CD8-positive, alpha-beta memory T cell (primary cell): ENCODE measurements at regions not wholly inside any gene's neighbourhood (a gene's known extent, or its start where the extent isn't known, plus 50 kb on each side); places are given as distances from the start of the nearest gene placed in this dataset.

Source experiments
- CTCF ChIA-PET: fragments of 350-600 bp; sonication (Branson Sonifier 250); formaldehyde crosslinking; loops from one replicate; lab custom pipeline; 2021; ENCODE audit warnings: antibody characterized with exemption; lab: Charles Lee
- POLR2A ChIA-PET: fragments of 350-600 bp; sonication (Branson Sonifier 250); formaldehyde crosslinking; loops from one replicate; lab custom pipeline; 2021; ENCODE audit warnings: antibody characterized with exemption; lab: Charles Lee
- DNase-seq, 5 donors: peaks; one replicate each; pipeline versions ENCODE4 v3.0.0 to v3.0.0-alpha.2; 2020 to 2022; ENCODE audit warnings: mixed read lengths in 1 of 5
- H3K27ac ChIP-seq: one replicate; pipeline ENCODE4 v1.7.0; 2013; ENCODE audit warnings: low read depth, mild to moderate bottlenecking, low read length, moderate library complexity
- H3K27me3 ChIP-seq: 2 replicates; pipeline ENCODE4 v1.7.0; 2013; ENCODE audit warnings: low read length, mild to moderate bottlenecking; ENCODE audit not compliant: insufficient read depth, poor library complexity, severe bottlenecking
- H3K36me3 ChIP-seq: 2 replicates; pipeline ENCODE4 v1.7.0; 2013; ENCODE audit warnings: mild to moderate bottlenecking, low read length, moderate library complexity; ENCODE audit not compliant: insufficient read depth
- H3K4me1 ChIP-seq: 2 replicates; pipeline ENCODE4 v1.7.0; 2013; ENCODE audit warnings: mild to moderate bottlenecking, low read length, moderate library complexity; ENCODE audit not compliant: insufficient read depth
- H3K4me3 ChIP-seq: 2 replicates; pipeline ENCODE4 v1.7.0; 2013; ENCODE audit warnings: mild to moderate bottlenecking, low read length
- H3K9me3 ChIP-seq: 2 replicates; pipeline ENCODE4 v1.7.0; 2013; ENCODE audit warnings: mild to moderate bottlenecking, low read length
- H3K27ac Mint-ChIP-seq, 8 donors: one replicate each; pipeline ENCODE4 v1.8.0; 2020 to 2021; ENCODE audit warnings: mixed read lengths in 8 of 8, mild to moderate bottlenecking in 6 of 8, inconsistent platforms in 3 of 8, moderate library complexity in 3 of 8
- H3K27me3 Mint-ChIP-seq, 2 donors: one replicate each; pipeline ENCODE4 v1.8.0; 2020 to 2021; ENCODE audit warnings: mixed read lengths in 2 of 2, mild to moderate bottlenecking in 1 of 2, moderate library complexity in 1 of 2
- H3K36me3 Mint-ChIP-seq, 3 donors: one replicate each; pipeline ENCODE4 v1.8.0; 2020 to 2021; ENCODE audit warnings: mixed read lengths in 3 of 3, inconsistent platforms in 1 of 3, mild to moderate bottlenecking in 1 of 3
- H3K4me1 Mint-ChIP-seq, 3 donors: one replicate each; pipeline ENCODE4 v1.8.0; 2020 to 2021; ENCODE audit warnings: mixed read lengths in 3 of 3, inconsistent platforms in 1 of 3, mild to moderate bottlenecking in 1 of 3
- H3K4me3 Mint-ChIP-seq, 7 donors: one replicate each; pipeline ENCODE4 v1.8.0; 2020 to 2021; ENCODE audit warnings: mixed read lengths in 7 of 7, mild to moderate bottlenecking in 6 of 7, moderate library complexity in 4 of 7, inconsistent platforms in 2 of 7
- H3K9me3 Mint-ChIP-seq, 5 donors: one replicate each; pipeline ENCODE4 v1.8.0; 2020 to 2022; ENCODE audit warnings: mixed read lengths in 5 of 5, mild to moderate bottlenecking in 3 of 5, moderate library complexity in 2 of 5, inconsistent platforms in 1 of 5

DNA sequence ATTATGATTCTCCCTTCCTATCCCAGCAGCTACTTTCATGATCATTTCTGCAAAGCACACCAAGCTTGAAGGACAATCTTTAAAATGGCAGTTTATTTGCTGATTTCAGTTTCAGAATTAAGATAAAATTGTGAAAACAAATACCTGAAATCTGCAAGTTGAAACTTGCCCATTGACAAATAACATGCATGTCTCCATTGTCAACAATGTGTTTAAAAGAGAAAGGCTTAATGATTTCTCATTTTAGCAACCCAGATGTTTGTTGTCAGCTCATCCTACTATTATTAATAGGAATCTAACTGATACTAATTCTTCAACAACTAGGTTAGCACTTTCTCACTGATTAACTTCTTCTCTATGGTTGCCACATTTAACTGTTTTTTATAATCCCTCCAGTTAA, 474.6 kb downstream of the PRKD1 start:
- H3K4me3 Mint-ChIP-seq, result no peak overlapping the region

DNA sequence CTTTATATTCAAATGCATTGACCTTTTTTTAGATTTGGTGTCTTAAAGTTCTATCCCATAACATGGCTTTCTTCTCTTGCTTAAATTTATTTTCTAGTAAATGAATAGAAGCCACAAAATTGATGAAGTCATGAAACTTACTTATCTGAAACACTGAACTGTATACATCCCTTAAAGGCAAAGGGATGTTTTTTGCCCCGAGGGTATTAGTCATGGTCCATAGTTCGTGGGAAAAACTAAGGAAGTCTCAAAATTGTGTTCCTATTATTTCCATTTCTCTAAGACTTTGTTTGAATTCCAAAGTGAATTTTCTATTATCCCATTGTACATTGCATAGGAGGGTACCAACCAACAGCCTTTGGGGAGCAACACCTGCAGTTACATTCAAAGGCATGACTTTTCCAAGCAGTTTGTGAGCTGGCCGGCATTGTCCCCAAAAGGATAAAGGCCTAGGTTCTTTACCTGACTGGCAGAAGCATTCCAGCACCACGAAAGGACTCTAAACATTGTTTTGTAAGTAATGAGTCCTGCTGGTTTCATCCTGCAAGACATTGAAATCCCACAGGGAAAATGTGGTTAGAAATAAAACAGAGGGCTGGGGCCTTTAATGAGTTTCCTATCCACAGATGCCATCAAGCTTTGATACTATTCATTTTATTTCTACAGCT, 473.5 kb downstream of the PRKD1 start:
- ChIA-PET POLR2A (no interaction called here), CTCF (no interaction called here)
- H3K4me3 Mint-ChIP-seq, result no peak overlapping the region
- peaks cover 2 to 17% (median 11%) of the 10 kb centered on the region in 5 donors for H3K9me3 Mint-ChIP-seq
- no peaks in the 10 kb centered on the region for H3K9me3 ChIP-seq
- H3K4me1 ChIP-seq, result no peaks in the 10 kb centered on the region
- H3K27me3 ChIP-seq, result no peaks in the 10 kb centered on the region
- H3K27me3 Mint-ChIP-seq, result peaks cover 0 to 1% of the 10 kb centered on the region in 2 donors
- H3K36me3 Mint-ChIP-seq, result no peaks in the 10 kb centered on the region
- H3K4me3 ChIP-seq, result no peak overlapping the region
- no peaks in the 10 kb centered on the region for H3K4me1 Mint-ChIP-seq
- no peak overlapping the region for H3K27ac ChIP-seq
- H3K36me3 ChIP-seq, result no peaks in the 10 kb centered on the region
- H3K27ac Mint-ChIP-seq, result no peak overlapping the region
- DNase-seq, result no peak

More for the DNA sequence above, 474.6 kb downstream of the PRKD1 start:
- Histone ChIP-seq H3K4me1 (no peaks in the 10 kb centered on the region), H3K36me3 (no peaks in the 10 kb centered on the region), H3K4me3 (no peak overlapping the region), H3K27me3 (no peaks in the 10 kb centered on the region), H3K9me3 (no peaks in the 10 kb centered on the region), H3K27ac (no peak overlapping the region)
- no peaks in the 10 kb centered on the region for H3K36me3 Mint-ChIP-seq
- no peak overlapping the region for H3K27ac Mint-ChIP-seq
- peaks cover 0 to 1% of the 10 kb centered on the region in 2 donors for H3K27me3 Mint-ChIP-seq
- DNase-seq, result no peak
- POLR2A ChIA-PET, result no interaction called here
- CTCF ChIA-PET, result interaction anchor here (1.3 kb wide), 1 partner anchor 11 kb away, joined by 3 read pairs; no protein-coding TSS in a partner anchor
- no peaks in the 10 kb centered on the region for H3K4me1 Mint-ChIP-seq
- H3K9me3 Mint-ChIP-seq, result peaks cover 2 to 16% (median 11%) of the 10 kb centered on the region in 5 donors

DNA sequence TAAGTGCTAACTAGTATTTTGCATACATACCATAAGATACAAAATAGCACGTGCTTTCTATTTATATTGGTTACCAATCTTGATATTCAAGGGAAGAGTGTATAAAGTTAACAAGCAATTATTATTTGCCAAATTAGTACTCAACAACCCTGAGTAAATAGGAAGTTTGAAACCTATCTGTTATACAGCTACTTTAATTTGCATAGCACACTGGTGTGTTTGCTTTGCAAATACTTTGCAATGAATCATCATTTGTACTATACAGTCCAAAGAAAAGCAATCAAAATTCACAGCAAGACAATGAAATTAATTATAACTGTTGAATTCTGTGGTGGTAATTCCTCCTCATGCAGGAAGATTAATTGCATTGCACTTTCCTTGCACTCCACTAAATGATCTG, 469.1 kb downstream of the PRKD1 start:
- H3K9me3 ChIP-seq, result no peaks in the 10 kb centered on the region
- no peaks in the 10 kb centered on the region for H3K4me1 ChIP-seq
- H3K27ac Mint-ChIP-seq, result no peak overlapping the region
- ChIA-PET POLR2A (no interaction called here), CTCF (no interaction called here)
- H3K27me3 Mint-ChIP-seq, result no peaks in the 10 kb centered on the region
- H3K4me3 ChIP-seq, result no peak overlapping the region
- no peaks in the 10 kb centered on the region for H3K36me3 Mint-ChIP-seq
- H3K9me3 Mint-ChIP-seq, result peaks cover 2 to 23% (median 7%) of the 10 kb centered on the region in 5 donors
- no peaks in the 10 kb centered on the region for H3K36me3 ChIP-seq
- H3K4me1 Mint-ChIP-seq, result no peaks in the 10 kb centered on the region
- H3K4me3 Mint-ChIP-seq, result no peak overlapping the region
- DNase-seq, result no peak
- no peak overlapping the region for H3K27ac ChIP-seq
- no peaks in the 10 kb centered on the region for H3K27me3 ChIP-seq

DNA sequence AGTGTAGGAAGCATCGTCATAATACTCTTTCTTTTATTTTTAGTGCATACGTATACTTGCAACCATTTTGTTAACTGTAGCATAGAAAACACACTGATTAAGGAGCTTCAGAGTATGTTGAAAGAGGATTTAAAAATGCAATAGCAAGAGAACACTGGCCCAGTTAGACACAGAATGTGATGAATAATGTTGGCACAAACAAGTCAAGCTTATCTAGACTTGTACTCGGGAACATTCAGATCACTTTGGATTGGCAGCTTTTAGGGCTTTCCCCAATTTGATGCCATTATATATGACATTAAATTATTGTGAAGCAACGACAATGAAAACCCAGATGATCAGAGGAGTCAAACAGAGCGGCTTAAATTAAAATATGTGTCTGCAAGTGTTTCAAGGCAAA, 468.1 kb downstream of the PRKD1 start:
- no peaks in the 10 kb centered on the region for H3K36me3 ChIP-seq
- no peaks in the 10 kb centered on the region for H3K4me1 Mint-ChIP-seq
- no peaks in the 10 kb centered on the region for H3K36me3 Mint-ChIP-seq
- ChIA-PET CTCF (no interaction called here), POLR2A (no interaction called here)
- no peaks in the 10 kb centered on the region for H3K9me3 ChIP-seq
- no peak overlapping the region for H3K27ac ChIP-seq
- H3K27me3 Mint-ChIP-seq, result no peaks in the 10 kb centered on the region
- no peak overlapping the region for H3K4me3 ChIP-seq
- H3K4me1 ChIP-seq, result no peaks in the 10 kb centered on the region
- no peak for DNase-seq
- H3K9me3 Mint-ChIP-seq, result peaks cover 2 to 29% (median 6%) of the 10 kb centered on the region in 5 donors
- no peaks in the 10 kb centered on the region for H3K27me3 ChIP-seq
- H3K27ac Mint-ChIP-seq, result no peak overlapping the region
- no peak overlapping the region for H3K4me3 Mint-ChIP-seq

DNA sequence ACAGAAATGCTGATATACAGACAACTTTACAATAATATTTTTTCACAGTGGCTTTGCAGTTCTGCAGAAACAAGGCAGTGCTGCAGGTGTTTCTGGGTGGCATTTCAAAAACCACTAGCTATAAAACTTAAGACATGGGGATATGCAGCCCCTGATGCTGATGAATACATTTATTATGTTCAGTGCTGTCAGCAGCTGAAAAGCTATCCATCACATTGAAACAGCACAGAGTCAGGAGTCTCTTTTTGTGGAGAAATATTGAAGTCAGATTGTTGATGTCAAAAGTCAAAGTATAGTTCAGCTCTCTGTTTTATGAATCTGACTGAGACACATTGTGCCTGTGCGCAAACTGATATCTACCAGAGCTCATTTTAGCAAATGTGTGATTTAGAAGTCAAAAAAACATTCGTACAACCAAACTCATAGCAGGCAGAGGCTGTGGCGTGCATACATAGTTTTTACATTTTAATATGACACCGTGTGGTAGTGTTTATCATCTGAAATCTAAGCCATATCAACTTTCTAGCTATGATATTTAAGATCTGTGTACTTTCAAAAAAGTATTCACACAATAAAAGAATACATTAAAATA, 467.6 kb downstream of the PRKD1 start:
- Mint-ChIP-seq H3K27ac (no peak overlapping the region), H3K4me1 (no peaks in the 10 kb centered on the region), H3K9me3 (peaks cover 2 to 35% (median 6%) of the 10 kb centered on the region in 5 donors), H3K4me3 (no peak overlapping the region), H3K36me3 (no peaks in the 10 kb centered on the region), H3K27me3 (no peaks in the 10 kb centered on the region)
- Histone ChIP-seq H3K27ac (no peak overlapping the region), H3K27me3 (no peaks in the 10 kb centered on the region), H3K4me1 (no peaks in the 10 kb centered on the region), H3K9me3 (no peaks in the 10 kb centered on the region), H3K36me3 (no peaks in the 10 kb centered on the region), H3K4me3 (no peak overlapping the region)
- ChIA-PET CTCF (no interaction called here), POLR2A (no interaction called here)
- DNase-seq, result no peak

DNA sequence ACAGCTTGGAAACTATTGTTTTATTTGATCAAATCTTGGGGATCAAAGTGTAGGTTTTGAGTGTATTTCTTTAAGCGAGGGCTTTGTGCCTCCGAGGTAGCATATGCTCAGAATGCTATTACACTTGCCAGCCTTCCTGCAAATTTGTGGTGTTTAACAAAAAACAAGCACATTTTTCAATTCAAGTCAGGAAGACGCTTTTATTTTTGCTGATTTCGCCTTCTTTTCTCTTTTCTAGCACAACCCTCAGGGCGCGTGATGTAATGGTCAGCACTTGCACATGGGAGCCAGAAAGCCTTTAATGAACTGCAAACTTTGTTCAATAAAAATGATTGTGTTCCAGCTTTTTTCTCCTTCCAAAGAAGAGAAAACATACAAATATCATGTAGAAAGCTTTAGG, 466.5 kb downstream of the PRKD1 start:
- no peaks in the 10 kb centered on the region for H3K27me3 Mint-ChIP-seq

DNA sequence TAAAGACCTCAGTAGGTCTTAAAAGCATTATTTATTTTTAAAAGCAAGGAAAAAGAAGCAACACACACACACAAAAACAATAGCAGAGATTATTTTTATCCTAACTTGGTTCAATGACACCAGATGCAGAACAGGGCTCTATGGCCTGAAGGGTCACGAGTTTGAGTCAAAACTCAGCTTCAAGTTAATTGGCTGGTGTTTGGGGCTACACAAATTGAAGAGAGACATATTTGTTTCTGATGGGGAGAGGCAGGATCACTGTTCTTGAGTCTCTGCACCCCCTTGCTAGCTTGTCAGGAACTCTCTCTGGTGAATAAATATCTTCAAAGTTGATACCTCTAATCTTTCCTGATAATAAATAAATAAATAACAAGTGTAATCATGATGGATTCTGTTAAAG, 466.1 kb downstream of the PRKD1 start:
- H3K9me3 ChIP-seq, result no peaks in the 10 kb centered on the region
- Mint-ChIP-seq H3K4me1 (no peaks in the 10 kb centered on the region), H3K27me3 (no peaks in the 10 kb centered on the region), H3K9me3 (peaks cover 0 to 32% (median 6%) of the 10 kb centered on the region in 5 donors), H3K4me3 (no peak overlapping the region), H3K36me3 (no peaks in the 10 kb centered on the region), H3K27ac (no peak overlapping the region)
- ChIA-PET CTCF (no interaction called here), POLR2A (no interaction called here)
- no peak for DNase-seq
- no peak overlapping the region for H3K4me3 ChIP-seq
- H3K27ac ChIP-seq, result no peak overlapping the region
- no peaks in the 10 kb centered on the region for H3K27me3 ChIP-seq
- no peaks in the 10 kb centered on the region for H3K36me3 ChIP-seq
- no peaks in the 10 kb centered on the region for H3K4me1 ChIP-seq

More for the DNA sequence above, 466.5 kb downstream of the PRKD1 start:
- ChIA-PET POLR2A (no interaction called here), CTCF (no interaction called here)
- no peak overlapping the region for H3K4me3 Mint-ChIP-seq
- no peaks in the 10 kb centered on the region for H3K4me1 Mint-ChIP-seq
- H3K9me3 Mint-ChIP-seq, result peaks cover 2 to 36% (median 6%) of the 10 kb centered on the region in 5 donors
- Histone ChIP-seq H3K9me3 (no peaks in the 10 kb centered on the region), H3K27ac (no peak overlapping the region), H3K4me1 (no peaks in the 10 kb centered on the region), H3K36me3 (no peaks in the 10 kb centered on the region), H3K27me3 (no peaks in the 10 kb centered on the region), H3K4me3 (no peak overlapping the region)
- no peak overlapping the region for H3K27ac Mint-ChIP-seq
- no peaks in the 10 kb centered on the region for H3K36me3 Mint-ChIP-seq
- no peak for DNase-seq

DNA sequence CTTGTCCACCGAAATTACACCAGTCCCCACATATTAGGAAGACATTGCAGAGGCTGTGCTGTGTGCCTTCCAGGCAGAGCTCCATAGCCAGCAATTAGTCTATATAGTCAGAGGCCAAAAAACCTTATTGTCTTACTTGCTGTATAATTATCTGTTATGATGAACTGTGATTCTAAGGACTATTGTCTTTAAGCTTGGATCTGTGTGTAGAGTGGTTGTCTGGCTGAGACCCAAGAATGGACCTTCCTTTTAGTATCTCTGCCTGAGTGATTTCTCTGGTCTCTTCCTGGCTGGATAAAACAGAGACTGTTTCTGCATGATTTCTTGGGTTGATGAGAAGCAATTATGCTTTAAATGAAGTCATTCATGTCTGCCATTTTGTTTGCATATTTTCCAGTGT, 465.3 kb downstream of the PRKD1 start:
- H3K4me1 ChIP-seq, result no peaks in the 10 kb centered on the region
- Mint-ChIP-seq H3K36me3 (no peaks in the 10 kb centered on the region), H3K27me3 (no peaks in the 10 kb centered on the region), H3K4me3 (no peak overlapping the region), H3K9me3 (peaks cover 0 to 32% (median 6%) of the 10 kb centered on the region in 5 donors), H3K27ac (no peak overlapping the region), H3K4me1 (no peaks in the 10 kb centered on the region)
- no peaks in the 10 kb centered on the region for H3K27me3 ChIP-seq
- POLR2A ChIA-PET, result no interaction called here
- CTCF ChIA-PET, result no interaction called here
- H3K36me3 ChIP-seq, result no peaks in the 10 kb centered on the region
- no peak overlapping the region for H3K4me3 ChIP-seq
- DNase-seq, result no peak
- no peak overlapping the region for H3K27ac ChIP-seq
- H3K9me3 ChIP-seq, result no peaks in the 10 kb centered on the region
